Psoas muscle (tissue), 7 donors: ENCODE measurements at regions not wholly inside any gene's neighbourhood (a gene's known extent, or its start where the extent isn't known, plus 50 kb on each side); places are given as distances from the start of the nearest gene placed in this dataset.

Experiments
- ATAC-seq, 4 donors: fragments of 200-7000 bp; cut with Tn5 transposase; one replicate each; pipeline ENCODE4 v1.9.1; 2020; ENCODE audit warnings: moderate library complexity in 3 of 4, mild to moderate bottlenecking in 2 of 4
- DNase-seq, 2 donors: peaks; one replicate each; pipeline ENCODE4 v3.0.0-alpha.2; 2020
- H3K27ac ChIP-seq: fragments of 200-600 bp; one replicate; pipeline ENCODE4 v1.8.0; 2022
- H3K27me3 ChIP-seq, 3 donors: fragments of 200-600 bp in 1 of 3; one replicate each; pipeline versions ENCODE4 v1.6.1 to v1.8.0; 2013 to 2022; ENCODE audit warnings: low read length in 2 of 3, mild to moderate bottlenecking in 2 of 3, moderate library complexity in 1 of 3; ENCODE audit not compliant: insufficient read depth in 3 of 3
- H3K36me3 ChIP-seq, 2 donors: fragments of 200-600 bp in 1 of 2; one replicate each; pipeline versions ENCODE4 v1.6.1 to v1.8.0; 2013 to 2022; ENCODE audit warnings: low read depth in 1 of 2, mild to moderate bottlenecking in 1 of 2, moderate library complexity in 1 of 2; ENCODE audit not compliant: insufficient read depth in 1 of 2
- H3K4me1 ChIP-seq: fragments of 200-600 bp; one replicate; pipeline ENCODE4 v1.8.0; 2022
- H3K4me3 ChIP-seq: fragments of 200-600 bp; one replicate; pipeline ENCODE4 v1.8.0; 2022; ENCODE audit warnings: mild to moderate bottlenecking
- H3K9me3 ChIP-seq: fragments of 200-600 bp; one replicate; pipeline ENCODE4 v1.8.0; 2022
- CTCF ChIP-seq: fragments of 200-600 bp; IDR thresholded peaks from one replicate; pipeline ENCODE4 v1.8.0; 2022; ENCODE audit warnings: antibody characterized with exemption
- WGBS, 3 donors: extraction: QIAGEN DNeasy Blood & Tissue Kit; methylation state at CpG; one replicate each; pipeline versions ENCODE4 v1.1.6 to v1.1.7; 2013; 5-methylcytosine and 5-hydroxymethylcytosine counted together
- intact Hi-C, 2 donors: fragments of 100-400 bp; cut with DNase I; formaldehyde crosslinking; loops; one replicate each; pipeline versions ENCODE4 v1.11.0 to v1.14.2; 2022
- donor health status: healthy with polysubstance abuse.
- donor health status: DM: no; HTN: no; CAD: no; lungs with moderate emphysema.
- donor health status: Bipolar disorder and iron deficiency.
- donor health status: healthy.
- donor health status: DM: yes; HTN: yes; CAD: no.
- donor health status: DM: no; HTN: no; CAD: no.
- donor health status: DM: yes; HTN: yes; CAD: no.

- Histone ChIP-seq H3K4me1 (no peaks in the 10 kb centered on the region), H3K27ac (no peak overlapping the region), H3K36me3 (no peaks in the 10 kb centered on the region), H3K4me3 (no peak overlapping the region), H3K9me3 (no peaks in the 10 kb centered on the region), H3K27me3 (peaks cover 0 to 10% (median 0%) of the 10 kb centered on the region in 3 donors)
- WGBS, 3 donors: 80 to 86% (median 80%) methylated on average over 14 of the region's 14 CpGs
- no peak for DNase-seq
- ATAC-seq: no peak
- intact Hi-C loops: no loop called here
- no peak for TF ChIP-seq CTCF
Observed at GRCh38 chr3:13749063-13749764, 130.7 kb downstream of the WNT7A start.

GRCh38 chr3:13748276-13748879 is 131.5 kb downstream of the WNT7A start:
- Histone ChIP-seq H3K9me3 (no peaks in the 10 kb centered on the region), H3K4me3 (no peak overlapping the region), H3K27ac (no peak overlapping the region), H3K36me3 (no peaks in the 10 kb centered on the region), H3K27me3 (peaks cover 0 to 10% (median 0%) of the 10 kb centered on the region in 3 donors), H3K4me1 (no peaks in the 10 kb centered on the region)
- DNase-seq: no peak
- no peak for TF ChIP-seq CTCF
- intact Hi-C loops: no loop called here
- ATAC-seq: no peak
- WGBS, 3 donors: 69 to 76% (median 72%) methylated on average over 17 of the region's 17 CpGs

- Histone ChIP-seq H3K27me3 (peaks cover 0 to 14% (median 2%) of the 10 kb centered on the region in 3 donors), H3K4me3 (no peak overlapping the region), H3K4me1 (no peaks in the 10 kb centered on the region), H3K9me3 (no peaks in the 10 kb centered on the region), H3K27ac (no peak overlapping the region), H3K36me3 (no peaks in the 10 kb centered on the region)
- 92 to 99% (median 96%) methylated on average over 5 of the region's 5 CpGs for WGBS, 3 donors
- no peak for TF ChIP-seq CTCF
- ATAC-seq (no peak), DNase-seq (no peak)
- intact Hi-C loops: no loop called here
Observed at GRCh38 chr3:13747627-13748026, 132.2 kb downstream of the WNT7A start.

- ATAC-seq (no peak), DNase-seq (no peak)
- H3K4me1 ChIP-seq: no peaks in the 10 kb centered on the region
- 40 to 48% (median 43%) methylated on average over 7 of the region's 7 CpGs for WGBS, 3 donors
- H3K27me3 ChIP-seq: peaks cover 0 to 15% (median 4%) of the 10 kb centered on the region in 3 donors
- intact Hi-C loops: no loop called here
- TF ChIP-seq CTCF: no peak
- no peaks in the 10 kb centered on the region for H3K9me3 ChIP-seq
- no peak overlapping the region for H3K27ac ChIP-seq
- H3K36me3 ChIP-seq: no peaks in the 10 kb centered on the region
- no peak overlapping the region for H3K4me3 ChIP-seq
Observed at GRCh38 chr3:13746385-13746784, 133.5 kb downstream of the WNT7A start.
